Spleen (tissue), 7 donors: ENCODE measurements at regions not wholly inside any gene's neighbourhood (a gene's known extent, or its start where the extent isn't known, plus 50 kb on each side); places are given as distances from the start of the nearest gene placed in this dataset.

Experiments used
- CTCF ChIP-seq, 11 experiments: fragments of 200-600 bp in 7 of 11; fragments of 450-650 bp in 4 of 11; sonication (generic) in 4 of 11; IDR thresholded peaks in 8 of 11; conservative IDR thresholded peaks in 3 of 11; 1 replicate in 7 of 11; 2 replicates in 4 of 11; pipeline versions ENCODE4 v1.4.0 to v1.8.0; 2016 to 2021; ENCODE audit warnings: antibody characterized with exemption in 11 of 11, inconsistent platforms in 4 of 11, mild to moderate bottlenecking in 1 of 11
- POLR2AphosphoS5 ChIP-seq, 3 donors: sonication (generic); formaldehyde crosslinking; IDR thresholded peaks; one replicate each; pipeline ENCODE4 v1.5.1; 2017; ENCODE audit warnings: antibody characterized with exemption in 3 of 3
- donor health status: DM: no; HTN: no; CAD: no; lungs with moderate emphysema.
- donor health status: DM: no; HTN: no; CAD: no.
- donor health status: DM: no; HTN: no; CAD: no.

GRCh38 chr6:145305670-145306069, 429.6 kb downstream of the EPM2A start:
- TF ChIP-seq CTCF (IDR thresholded peaks at IDR 0.05 in 8 of 11, conservative IDR thresholded peaks at IDR 0.05 in 3 of 11): no peak
- no peak for TF ChIP-seq POLR2AphosphoS5 (IDR thresholded peaks at IDR 0.05)
